Activated CD4-positive, alpha-beta T cell treated with anti-CD3 and anti-CD28 coated beads, Interleukin-2, amount 50 U/mL, for 24 hours (primary cell): ENCODE measurements at regions not wholly inside any gene's neighbourhood (a gene's known extent, or its start where the extent isn't known, plus 50 kb on each side); places are given as distances from the start of the nearest gene placed in this dataset.

ENCODE experiments used
- DNase-seq, 2 donors: peaks; one replicate each; pipeline ENCODE4 v3.0.0-alpha.2; 2020; ENCODE audit warnings: low read depth in 1 of 2, low spot score in 1 of 2

- no peak for DNase-seq
These were observed 58.5 kb downstream of the DLL1 start for GRCh38 chr6:170232186-170233002.

GRCh38 chr6:170231293-170232185 lies 59.3 kb downstream of the DLL1 start:
- DNase-seq: no peak

- no peak for DNase-seq
These were observed 60.2 kb downstream of the DLL1 start for GRCh38 chr6:170230520-170231292.

DNA sequence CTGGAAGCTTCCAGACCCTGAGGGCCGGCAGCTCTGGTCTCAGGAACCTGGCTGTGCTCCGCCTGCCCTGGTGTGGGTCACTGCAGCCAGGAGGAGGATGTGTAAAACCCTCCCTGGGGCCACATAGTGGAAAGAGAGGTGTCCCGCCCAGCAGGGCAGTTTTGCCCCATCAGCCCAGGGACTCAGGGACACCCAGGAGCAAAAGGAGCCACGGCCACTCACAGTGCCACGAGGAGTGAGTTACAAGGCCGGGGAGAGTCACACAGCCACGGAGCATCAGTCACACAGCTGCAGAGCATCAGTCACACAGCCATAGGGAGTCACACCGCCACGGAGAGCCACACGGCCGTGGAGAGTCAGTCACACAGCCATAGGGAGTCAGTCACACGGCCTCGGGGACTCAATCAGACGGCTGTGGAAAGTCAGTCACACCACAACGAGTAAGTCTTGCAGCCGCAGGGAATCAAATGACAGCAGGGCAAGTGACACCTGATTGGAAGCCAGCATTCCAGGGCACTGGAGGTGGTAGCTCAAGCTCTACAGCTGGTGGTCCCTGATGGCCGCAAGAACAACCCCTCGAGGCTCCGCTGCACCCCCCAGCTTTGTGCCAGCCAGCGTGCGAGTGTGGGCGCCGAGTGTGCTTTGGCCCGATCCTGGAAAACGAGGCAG lies 60.9 kb downstream of the DLL1 start:
- no peak for DNase-seq

DNA sequence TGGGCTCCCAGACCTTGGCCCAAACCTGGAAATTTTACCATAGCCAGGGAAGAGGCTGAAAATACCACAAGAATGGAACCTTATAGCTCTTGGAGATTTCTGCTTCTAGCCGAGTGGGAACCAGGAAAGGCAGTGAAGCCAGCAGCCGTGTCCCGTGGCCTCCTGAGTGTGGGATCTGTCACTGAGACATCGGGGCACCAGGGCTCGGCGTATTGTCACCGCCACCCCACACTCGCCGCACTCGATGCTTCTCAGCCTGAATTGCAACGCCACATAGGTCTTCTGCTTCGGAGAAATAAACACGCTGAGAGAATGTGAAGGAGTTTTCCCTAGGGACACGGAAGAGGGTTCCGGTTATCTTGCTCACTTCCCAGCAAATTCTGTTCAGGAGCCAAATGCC lies 61.5 kb downstream of the DLL1 start:
- no peak for DNase-seq

DNA sequence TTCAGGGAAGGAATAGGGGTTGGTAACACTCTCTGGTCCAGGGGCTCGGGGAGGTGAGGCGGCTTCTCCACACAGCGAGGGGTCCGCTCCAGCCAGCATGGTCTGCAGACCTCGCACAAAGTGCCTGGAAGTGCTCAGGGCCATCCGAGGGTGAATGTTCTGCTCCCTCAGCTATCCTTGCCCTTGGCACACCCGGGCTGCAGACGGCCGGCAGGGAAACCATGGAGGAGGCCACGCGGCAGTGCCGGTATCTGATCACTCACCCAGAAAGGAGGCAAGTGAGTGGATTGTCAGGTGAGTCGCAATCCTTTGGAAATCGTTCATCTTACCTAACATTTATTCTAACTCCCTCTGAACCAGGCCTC lies 62.0 kb downstream of the DLL1 start:
- no peak for DNase-seq

DNA sequence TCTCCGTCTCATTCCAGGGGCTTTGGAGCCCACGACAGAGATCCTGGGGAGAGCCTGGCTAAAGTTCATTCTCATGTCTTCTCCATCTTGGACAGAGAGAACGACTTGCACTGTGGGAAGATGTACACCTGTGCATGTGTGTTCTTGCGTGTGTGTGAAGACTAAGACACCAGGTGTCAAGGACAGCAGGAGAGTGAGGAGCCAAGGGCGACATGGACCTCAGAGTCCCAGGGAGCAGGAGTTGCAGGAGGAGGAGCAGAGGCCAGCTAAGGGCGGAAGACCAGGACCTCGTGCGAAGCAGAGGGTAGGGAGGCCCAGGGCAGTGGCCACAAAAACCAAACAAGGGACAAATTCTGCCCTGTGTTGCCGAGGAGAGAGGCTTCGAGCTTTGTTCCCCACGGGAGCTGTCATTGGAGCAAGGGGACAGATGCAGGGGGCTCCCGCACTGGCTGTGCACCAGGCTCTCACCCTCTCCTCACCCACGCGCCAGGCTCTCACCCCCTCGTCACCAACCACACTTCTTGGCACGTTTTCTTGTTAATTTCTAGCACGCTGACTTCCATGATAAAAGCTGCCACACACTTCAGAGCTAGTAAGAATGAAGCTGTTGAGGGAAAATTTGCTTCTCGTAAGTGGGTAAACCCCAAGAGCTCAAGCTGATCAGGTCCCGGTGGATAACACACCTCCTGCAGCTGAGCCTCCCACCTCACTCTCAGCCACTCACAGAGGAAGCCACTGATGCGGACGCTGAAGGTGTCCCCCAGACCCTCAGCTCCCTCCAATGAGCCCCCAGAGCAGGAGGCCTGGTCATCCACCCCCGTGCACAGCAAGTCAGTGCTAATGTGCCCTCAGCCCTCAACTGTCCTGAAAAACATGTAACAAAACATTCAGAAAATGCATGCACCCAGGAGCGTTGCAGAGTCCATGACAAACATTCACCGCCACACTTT lies 62.6 kb downstream of the DLL1 start:
- DNase-seq: no peak

DNA sequence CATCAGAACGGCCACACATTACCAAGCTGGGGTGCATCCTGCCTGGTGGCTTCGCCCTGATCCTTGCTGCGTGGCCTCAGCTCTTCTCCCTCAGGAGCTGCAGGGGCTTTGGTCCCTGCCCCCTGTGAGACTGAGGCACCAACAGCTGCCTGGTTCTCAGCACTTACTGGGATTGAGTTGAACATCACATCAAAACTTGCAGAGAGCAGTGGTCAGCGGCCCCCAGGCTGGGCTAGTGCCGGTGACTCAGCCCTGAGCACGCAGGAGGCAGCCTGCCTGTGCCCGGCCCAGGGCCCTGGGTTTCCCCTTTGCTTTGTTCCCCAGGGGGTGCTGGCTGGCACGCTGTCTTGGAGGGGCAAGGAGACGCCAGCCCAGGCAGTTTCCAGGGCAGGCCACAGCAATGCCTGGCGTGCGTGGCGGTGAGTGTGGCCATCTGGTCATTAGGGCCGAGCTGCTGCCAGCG lies 63.3 kb downstream of the DLL1 start:
- no peak for DNase-seq

DNA sequence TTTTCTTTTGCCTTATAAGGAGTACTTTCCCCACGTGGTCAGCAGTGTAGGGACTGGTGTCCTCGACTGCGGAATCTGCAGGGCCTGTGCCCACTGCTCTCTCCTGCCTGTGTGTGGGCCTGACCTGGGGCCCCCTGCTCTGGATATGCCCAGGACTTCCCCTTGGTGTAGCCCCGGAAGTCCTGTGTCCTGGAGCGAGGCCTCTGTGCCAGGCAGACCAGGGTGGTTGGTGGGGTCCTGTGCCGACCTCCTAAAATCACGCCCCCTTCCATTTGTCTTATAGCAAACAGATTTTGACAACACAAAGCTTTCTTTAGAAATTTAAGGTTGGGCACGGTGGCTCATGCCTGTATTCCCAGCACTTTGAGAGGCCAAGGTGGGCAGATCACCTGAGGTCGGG lies 64.2 kb downstream of the DLL1 start:
- no peak for DNase-seq

DNA sequence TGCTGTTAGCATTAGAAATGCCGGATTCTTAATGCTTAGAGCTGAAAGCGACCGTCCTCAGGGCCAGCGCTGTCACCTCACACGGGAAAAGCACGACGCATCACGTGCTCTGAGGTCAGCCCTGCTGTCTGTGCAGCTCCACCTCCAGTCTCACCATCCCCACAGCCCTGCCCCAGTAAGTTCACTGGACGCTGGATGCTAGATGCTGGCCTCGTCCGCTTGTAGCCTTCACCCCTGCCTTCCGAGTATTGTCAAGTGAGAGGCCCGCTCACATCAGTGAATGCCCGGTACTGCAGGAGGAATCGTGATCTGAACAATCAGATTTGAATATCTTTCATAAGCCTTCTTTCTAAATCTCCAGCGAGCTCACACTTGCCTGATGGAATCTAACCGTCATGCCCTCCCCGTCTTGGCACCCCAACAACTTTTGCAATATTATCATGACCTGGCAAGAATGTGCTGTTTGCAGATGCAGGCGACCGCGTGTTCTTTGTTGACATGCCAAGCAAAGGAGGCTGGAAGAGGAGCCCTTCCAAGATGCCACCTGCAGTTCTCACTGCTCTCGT lies 64.9 kb downstream of the DLL1 start:
- no peak for DNase-seq

- DNase-seq: no peak
These were observed 65.9 kb downstream of the DLL1 start for GRCh38 chr6:170224694-170225660.

- no peak for DNase-seq
These were observed 66.9 kb downstream of the DLL1 start for GRCh38 chr6:170223718-170224693.

GRCh38 chr6:170222498-170223471 lies 68.1 kb downstream of the DLL1 start:
- no peak for DNase-seq

DNA sequence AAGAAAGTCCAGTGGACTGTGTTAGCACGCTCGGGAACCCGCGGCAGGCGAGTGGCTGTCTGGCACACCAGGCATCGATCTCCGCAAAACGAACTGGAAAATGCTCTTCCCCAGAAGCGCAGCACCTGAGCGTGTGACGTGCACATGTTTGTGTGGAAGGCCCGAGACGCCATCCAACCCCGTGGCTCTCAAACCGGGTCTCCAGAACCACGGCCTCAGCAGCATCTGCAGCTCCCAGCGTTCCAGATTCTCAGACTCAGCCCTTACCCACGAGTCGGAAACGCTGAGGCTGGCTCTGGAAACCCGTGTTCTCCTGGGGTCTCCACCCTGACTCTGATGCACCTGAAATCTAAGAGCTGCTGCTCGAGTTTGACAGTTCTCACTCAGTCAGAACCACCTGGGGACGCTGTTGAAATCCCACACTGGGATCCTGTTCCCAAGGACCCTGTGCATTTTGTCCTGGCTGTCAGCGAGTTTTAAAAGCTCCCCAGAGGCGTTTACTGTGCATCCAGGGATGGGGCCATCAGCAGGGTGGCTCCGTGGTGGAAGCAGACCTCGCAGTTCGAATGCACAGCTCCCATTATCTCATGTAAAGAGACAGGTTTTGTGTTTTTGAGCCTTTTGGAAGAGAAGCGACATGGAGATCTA lies 69.0 kb downstream of the DLL1 start:
- no peak for DNase-seq

GRCh38 chr6:170221052-170221752 lies 69.7 kb downstream of the DLL1 start:
- no peak for DNase-seq
